HG03175 (cell line): ENCODE measurements at regions not wholly inside any gene's neighbourhood (a gene's known extent, or its start where the extent isn't known, plus 50 kb on each side); places are given as distances from the start of the nearest gene placed in this dataset.
"Not testable (repeated sequence)": the region's sequence is repeated elsewhere in the genome, so short reads cannot be mapped to it uniquely, and the experiment has no call there.

ENCODE experiments used
- ATAC-seq: cut with Tn5 transposase; IDR thresholded peaks from one replicate; pipeline ENCODE4 v1.9.1; 2021; ENCODE audit warnings: mild to moderate bottlenecking, moderate library complexity; ENCODE audit not compliant: unreplicated experiment

DNA sequence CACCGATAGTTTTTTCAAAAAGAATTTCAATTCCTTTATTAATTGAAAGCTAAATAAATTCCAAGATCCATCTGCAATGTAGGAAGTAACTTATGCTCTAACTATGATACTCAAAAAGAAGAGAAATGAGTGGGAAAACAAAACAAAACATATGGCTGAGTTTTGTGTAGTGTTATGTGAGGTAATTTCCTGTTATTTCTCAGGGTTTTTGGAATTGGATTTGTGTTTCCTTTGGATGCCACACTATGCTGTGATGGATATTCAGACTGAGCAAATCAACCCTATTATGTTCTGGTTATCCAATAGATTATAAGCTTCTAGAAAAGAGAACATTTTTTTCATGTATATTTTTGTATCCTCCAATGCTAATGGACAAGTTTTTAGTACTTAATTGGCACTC, 73.4 kb upstream of the RAPGEF2 start:
- no peak for ATAC-seq

DNA sequence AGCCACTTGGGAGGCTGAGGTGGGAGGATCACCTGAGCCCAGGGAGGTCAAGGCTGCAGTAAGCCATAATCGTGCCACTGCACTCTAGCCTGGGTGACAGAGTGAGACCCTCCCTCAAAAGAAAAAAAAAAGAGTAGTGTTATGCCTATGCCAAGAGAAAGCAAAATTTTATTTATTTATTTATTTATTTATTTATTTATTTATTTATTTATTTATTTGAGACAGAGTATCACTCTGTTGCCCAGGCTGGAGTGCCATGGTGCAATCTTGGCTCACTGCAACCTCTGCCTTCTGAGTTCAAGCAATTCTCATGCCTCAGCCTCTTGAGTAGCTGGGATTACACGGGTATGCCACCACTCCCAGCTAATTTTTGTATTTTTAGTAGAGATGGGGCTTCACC, 72.6 kb upstream of the RAPGEF2 start:
- ATAC-seq, result not testable (repeated sequence)

DNA sequence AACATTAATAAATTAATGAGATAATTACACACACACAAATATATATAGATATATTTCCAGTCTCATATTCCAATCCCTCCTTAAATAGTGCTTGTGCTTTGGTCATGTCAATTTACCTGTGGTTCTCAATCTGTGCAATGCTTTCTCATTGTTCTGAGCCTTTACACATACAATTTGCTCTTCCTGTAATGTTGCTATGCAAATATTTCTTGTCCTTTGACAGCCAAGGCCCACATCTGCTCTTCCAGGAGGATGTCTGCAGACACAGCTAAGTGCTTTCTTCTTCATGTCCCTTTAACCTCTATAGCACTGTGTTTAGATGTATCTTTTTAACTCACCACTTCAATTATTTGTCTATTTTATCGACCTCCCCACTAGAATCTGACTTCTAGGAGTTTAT, 67.3 kb upstream of the RAPGEF2 start:
- ATAC-seq, result peak; percentile 58

DNA sequence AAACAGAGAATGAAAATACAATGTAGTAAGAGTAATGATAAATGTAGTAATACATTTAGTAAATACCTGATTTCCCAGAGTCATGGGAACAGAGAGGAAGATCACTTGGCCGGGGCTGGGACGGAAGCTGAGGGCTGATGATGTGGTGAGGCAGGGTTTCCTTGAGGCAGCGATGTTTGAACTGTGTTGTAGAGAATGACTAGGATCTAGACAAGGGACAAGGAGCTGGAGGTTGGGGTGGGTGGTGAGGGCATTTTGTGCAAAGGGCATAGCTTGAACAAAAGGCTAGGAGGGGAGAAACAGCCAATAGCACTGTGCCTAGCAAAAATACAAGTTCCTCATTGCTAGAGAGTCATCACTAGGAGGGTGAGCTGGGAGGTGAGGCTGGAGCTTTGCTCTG, 64.3 kb upstream of the RAPGEF2 start:
- ATAC-seq, result no peak

DNA sequence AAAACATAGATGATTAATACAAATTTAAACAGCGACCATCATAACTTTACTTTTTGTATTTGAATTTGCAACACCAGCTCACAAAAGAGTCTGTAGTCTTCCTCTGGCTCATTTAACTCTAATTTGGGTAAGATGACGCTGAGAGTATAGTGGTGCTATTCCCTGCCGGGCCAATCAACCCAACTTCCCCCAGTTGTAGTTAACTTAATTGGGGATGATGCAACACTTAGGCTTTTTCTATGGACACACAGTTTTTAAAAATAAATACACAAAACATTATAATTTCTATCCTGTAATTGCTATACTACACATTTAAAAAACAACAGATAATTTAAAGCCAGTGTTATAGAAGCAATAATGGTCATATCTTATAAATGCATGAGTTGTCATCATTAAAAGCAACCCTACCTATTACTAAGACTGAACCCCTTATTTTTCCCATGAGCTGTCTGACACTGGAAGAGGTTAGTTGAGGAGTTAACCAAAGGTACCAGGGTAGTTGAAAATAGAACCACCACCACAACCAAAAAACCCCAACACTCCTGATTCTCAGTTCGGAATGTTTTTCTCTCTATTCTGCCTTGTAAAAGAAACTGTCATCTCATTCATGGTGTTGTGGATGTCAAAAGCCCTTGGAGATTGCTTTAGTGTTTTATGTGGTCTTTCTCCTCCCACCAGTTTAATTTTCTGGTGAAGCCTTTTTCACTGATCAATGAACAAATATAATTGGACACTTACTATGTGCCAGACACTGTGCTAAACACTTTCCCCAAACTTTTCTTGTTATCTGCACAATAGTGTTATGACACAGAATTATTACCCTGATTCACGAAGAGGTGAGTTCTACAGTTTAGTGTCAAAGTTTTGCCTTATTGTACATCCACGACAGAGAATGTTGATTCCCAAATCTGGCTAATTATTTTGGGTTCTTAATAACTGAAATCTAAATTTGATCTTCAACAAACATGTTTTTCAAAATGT, 61.5 kb upstream of the RAPGEF2 start:
- no peak for ATAC-seq

DNA sequence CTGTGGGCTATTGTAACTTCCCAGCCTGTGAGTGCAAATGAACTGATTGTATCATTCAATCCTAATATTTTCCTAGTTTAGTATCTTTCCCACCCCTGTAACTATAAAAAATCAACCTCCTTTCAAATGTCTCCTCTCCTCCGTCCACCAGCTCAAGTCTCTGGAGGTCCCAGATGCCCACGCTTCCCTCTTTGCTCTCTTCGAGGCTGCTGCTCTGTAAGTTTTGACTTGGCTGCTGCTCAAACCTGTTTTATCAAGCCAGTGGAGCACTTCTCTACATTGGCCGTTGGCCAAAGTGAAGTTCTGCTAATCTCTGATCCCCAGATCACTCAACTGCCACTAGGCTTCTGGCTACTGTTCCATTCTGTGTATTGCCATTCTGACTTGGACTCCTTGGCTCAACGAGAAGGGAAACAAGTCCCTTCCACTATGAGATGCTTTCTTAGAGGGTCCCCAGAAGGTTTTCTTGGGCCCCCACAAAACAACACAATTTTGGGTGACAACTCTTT, 60.7 kb upstream of the RAPGEF2 start:
- ATAC-seq, result no peak

DNA sequence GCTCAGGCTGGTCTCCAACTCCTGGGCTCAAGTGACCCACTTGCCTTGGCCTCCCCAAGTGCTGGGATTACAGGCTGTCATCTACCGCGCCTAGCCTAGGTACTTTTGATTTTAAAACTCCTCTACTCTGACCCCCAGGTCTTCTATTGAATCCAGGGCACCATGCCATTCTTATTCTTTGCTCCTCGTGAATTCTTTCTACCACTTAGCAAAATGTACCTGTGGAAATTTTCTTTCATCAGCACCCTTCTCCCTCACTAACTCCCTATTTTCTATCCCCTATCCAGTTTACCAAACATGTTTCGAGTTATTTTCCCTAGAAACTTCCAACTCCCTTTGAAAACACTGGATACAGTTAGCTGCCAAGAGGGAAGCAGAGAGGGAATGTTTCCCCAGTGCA, 60.0 kb upstream of the RAPGEF2 start:
- no peak for ATAC-seq

DNA sequence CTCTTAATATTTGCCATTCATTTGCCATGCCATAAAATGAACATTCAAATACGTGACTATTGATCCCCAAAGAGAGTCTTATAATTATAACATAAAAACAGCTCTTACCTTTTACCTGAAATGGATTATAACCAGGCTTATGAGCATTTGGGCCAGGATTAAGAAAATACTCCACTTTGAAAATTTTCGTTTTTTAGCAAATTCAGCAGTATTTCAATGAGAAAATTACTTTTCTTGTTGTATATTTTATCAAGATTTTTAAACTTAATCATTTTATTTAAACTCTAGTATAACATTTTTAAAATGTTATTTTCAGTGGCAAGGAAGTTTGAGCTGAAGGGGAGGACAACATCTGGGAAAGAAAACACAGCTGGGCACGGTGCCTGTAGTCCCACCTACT, 59.0 kb upstream of the RAPGEF2 start:
- no peak for ATAC-seq

DNA sequence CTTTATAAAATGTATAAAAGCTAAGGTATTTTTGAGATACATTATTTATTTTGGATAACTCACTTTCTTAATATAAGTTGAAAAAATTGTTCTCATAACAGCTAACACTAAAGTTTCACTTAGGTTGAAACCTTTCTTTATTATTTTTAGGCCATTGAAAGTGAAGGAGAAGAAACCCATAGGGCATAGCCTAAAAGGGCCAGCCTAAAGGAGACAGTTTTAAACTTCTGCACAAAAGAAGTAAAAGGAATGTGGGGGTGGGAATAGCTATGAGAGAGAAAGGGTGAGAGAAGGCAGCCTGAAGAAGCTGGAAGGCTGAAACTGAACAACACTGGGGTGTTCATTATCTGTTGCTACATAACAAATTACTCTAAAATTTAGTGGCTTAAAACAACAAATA, 57.6 kb upstream of the RAPGEF2 start:
- ATAC-seq, result no peak

DNA sequence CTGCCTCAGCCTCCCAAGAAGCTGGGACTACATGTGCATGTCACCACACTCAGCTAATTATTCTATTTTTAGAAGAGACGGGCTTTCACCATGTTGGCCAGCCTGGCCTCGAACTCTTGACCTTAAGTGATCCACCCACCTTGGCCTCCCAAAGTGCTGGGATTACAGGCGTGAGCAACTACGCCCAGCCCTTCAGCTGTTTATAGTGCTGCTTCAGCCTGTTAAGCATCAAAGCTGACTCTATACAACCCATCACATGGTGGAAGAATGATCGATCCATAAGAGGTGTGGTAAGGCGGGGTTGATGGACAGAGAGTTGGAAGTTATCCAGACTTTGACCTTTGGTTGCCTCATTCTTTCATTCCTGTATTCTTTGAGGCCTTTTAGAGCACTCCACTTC, 56.2 kb upstream of the RAPGEF2 start:
- ATAC-seq, result no peak

DNA sequence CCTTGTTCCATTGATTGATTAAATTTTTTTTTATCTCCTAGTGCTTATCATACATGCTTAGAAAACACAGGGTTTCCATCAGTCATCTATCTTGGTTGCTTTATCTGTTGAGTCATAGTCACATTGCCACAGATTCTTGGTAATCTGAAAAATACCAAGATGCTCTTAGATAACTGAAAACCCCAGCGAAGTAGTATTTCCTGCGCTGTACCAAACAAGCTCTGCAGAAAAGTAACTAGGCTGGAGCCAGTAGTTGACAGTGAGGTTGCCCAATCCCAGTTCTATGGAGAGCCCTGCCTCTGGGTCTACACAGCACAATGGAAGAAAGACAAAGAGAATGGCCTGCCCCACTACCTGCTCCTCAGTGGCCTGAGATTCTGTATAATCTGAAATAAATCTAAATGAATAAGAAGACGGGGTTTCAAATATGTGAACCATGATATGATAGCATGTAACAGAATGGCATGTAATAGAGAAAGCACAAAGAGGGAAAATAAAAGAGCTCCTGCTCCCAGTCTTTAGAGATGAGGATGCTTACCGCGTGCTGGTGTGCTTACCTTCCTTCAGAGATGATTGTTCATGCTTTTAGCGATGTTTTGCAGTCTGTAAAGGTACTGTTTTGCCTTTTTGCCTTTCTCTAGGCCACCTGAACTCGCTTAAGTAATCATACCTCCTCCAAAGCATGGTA, 55.3 kb upstream of the RAPGEF2 start:
- ATAC-seq, result no peak

DNA sequence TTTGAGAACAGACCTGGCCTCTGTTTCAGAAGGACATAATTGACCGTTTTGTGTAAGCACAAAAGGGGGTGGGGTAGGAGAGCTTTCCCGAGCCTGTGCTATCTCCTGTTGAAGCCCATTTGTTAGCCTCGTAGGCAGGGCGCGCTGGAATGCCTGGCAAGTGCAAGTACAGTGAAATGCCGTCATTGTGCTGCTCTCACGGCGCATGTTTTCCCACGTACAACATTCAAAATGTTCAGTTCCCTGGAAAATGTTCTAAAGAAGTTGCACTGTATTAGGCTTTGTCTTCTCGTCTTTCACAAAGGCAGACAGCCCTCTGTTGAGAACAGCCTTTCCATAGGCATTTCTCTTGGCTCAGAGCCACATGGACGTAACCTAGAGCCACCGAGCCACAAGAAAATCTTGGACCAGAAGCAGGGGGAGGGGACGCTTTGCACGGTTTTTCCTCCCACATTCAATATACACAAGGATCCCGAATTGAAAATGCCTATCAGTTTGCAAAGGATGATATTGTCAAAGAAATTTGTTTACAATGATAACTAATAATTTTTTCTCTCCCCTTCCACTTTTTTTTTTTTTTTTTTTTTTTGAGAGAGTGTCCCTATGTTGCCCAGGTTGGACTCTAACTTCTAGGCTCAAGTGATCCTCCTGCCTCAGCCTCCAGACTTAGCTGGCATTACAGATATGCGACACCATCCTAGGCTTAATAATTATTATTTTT, 54.6 kb upstream of the RAPGEF2 start:
- no peak for ATAC-seq

DNA sequence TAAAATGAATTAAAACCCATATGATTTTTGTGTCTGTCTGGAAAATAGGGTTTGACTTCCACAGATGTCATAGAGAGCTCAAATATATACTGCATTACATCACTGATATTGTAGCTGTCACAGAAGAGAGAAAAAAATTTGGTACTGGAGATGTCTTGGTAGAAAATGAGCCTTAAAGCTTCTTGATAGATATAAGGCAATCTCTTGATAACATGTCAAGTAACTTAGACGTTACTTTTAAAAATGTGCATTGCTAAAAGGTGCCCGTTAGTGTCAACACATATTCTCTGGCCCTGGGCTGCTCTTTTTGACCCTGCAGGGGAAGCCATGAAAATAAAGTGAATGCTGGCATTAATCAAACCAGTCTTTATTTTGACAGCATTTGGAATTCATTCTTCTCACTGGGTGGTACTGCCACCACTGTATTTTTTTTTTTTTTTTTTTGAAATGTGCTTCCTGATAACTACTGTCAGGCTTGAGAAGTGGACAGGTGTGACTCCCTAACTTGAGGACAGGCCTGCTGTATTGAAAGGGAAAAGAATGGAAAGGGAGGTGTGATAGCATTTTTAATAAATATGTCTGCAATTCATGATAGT, 53.0 kb upstream of the RAPGEF2 start:
- ATAC-seq, result no peak

DNA sequence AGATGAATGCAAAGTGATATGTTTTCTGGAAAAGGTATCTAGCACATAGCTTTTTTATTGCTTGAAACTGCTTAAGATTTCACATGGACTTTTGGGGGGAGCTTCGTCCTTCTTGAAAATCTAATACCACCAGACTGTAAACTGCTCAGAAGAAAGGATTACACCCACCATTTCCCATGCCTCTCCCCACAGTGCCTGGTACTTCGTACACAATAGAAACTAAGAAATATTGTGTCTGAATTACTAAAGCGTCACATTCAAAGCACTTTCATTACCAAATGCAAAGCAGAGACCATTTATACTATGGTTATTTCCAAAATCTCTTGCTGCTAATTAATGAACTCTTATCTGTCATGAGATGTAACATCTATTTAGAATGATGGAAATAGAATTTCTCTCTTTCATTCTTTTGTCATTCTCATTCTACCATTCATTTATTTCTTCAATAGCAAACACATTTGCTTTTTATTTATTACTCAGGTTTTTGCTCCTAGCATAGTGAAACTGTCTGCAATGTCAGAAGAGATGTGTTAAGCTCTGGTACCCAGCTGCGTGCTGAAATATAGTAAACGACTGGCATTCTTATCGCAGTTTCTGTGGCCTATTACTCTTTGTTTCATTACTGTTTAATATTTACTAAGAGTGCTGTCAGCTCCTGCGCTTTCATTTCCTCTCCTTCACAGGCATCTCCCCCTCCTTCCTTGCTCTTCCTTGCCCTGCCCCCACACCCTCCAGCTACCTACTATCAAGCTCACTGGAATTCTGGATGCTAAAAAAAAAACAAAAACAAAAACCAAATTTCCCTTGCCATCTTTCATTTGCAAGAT, 51.4 kb upstream of the RAPGEF2 start:
- ATAC-seq, result peak; percentile 88

DNA sequence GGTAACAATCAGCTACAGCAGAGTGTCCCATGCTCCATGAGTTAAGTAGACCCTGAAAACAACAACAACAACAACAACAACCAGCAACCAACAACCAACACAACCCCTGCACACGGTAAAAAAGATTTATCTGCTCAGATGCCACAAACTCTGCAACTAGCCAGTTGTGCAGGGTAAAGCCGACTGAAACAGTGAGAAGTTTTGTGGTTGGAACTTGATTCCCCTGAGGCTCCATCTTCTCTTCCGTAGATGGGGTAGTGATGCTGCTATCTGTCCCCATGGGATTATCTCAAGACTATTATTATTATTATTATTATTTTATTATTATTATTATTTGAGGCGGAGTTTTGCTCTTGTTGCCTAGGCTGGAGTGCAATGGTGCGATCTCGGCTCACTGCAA, 50.6 kb upstream of the RAPGEF2 start:
- peak; percentile 69 for ATAC-seq
